ENCODE measurements at regions not wholly inside any gene's neighbourhood (a gene's known extent, or its start where the extent isn't known, plus 50 kb on each side); places are given as distances from the start of the nearest gene placed in this dataset.

GRCh38 chr2:158006961-158007719, 94.5 kb upstream of the UPP2 start:
- no peak for DNase-seq

GRCh38 chr2:158004126-158004764, 97.4 kb upstream of the UPP2 start:
- DNase-seq = no peak

- DNase-seq = no peak
These were observed 99.6 kb upstream of the UPP2 start for GRCh38 chr2:158002079-158002478.

- DNase-seq = no peak
These were observed 104.9 kb upstream of the UPP2 start for GRCh38 chr2:157996799-157997198.

GRCh38 chr2:157995117-157995516, 106.6 kb upstream of the UPP2 start:
- no peak for DNase-seq

GRCh38 chr2:157991932-157992331, 109.7 kb upstream of the UPP2 start:
- DNase-seq = no peak

- no peak for DNase-seq
These were observed 111.5 kb upstream of the UPP2 start for GRCh38 chr2:157990173-157990572.

GRCh38 chr2:157989227-157989626, 112.4 kb upstream of the UPP2 start:
- DNase-seq = no peak

GRCh38 chr2:157986761-157987160, 110.6 kb upstream of the ACVR1 start:
- no peak for DNase-seq

- no peak for DNase-seq
These were observed 108.7 kb upstream of the ACVR1 start for GRCh38 chr2:157984866-157985265.

GRCh38 chr2:157980020-157980419, 103.9 kb upstream of the ACVR1 start:
- no peak for DNase-seq

- DNase-seq = no peak
These were observed 95.6 kb upstream of the ACVR1 start for GRCh38 chr2:157971702-157972101.

GRCh38 chr2:157967856-157968255, 91.7 kb upstream of the ACVR1 start:
- no peak for DNase-seq

- no peak for DNase-seq
These were observed 83.1 kb upstream of the ACVR1 start for GRCh38 chr2:157959249-157959648.

- no peak for DNase-seq
These were observed 81.5 kb upstream of the ACVR1 start for GRCh38 chr2:157957596-157957995.

GRCh38 chr2:157952558-157952957, 76.4 kb upstream of the ACVR1 start:
- no peak for DNase-seq

- DNase-seq = no peak
These were observed 72.7 kb upstream of the ACVR1 start for GRCh38 chr2:157948856-157949255.

- no peak for DNase-seq
These were observed 70.9 kb upstream of the ACVR1 start for GRCh38 chr2:157946919-157947557.

- DNase-seq = no peak
These were observed 63.9 kb upstream of the ACVR1 start for GRCh38 chr2:157940024-157940423.

GRCh38 chr2:157938556-157938955, 62.4 kb upstream of the ACVR1 start:
- no peak for DNase-seq

- no peak for DNase-seq
These were observed 60.3 kb upstream of the ACVR1 start for GRCh38 chr2:157936406-157936805.

- DNase-seq = no peak
These were observed 59.3 kb upstream of the ACVR1 start for GRCh38 chr2:157935378-157935906.

- DNase-seq = no peak
These were observed 58.7 kb upstream of the ACVR1 start for GRCh38 chr2:157934684-157935377.
